Stimulated activated CD8-positive, alpha-beta memory T cell treated with anti-CD3 and anti-CD28 coated beads, Interleukin-7, amount 100 ng/mL, for 24 hours (primary cell): ENCODE measurements at regions not wholly inside any gene's neighbourhood (a gene's known extent, or its start where the extent isn't known, plus 50 kb on each side); places are given as distances from the start of the nearest gene placed in this dataset.
"Not testable (repeated sequence)": the region's sequence is repeated elsewhere in the genome, so short reads cannot be mapped to it uniquely, and the experiment has no call there.

ENCODE experiments used
- DNase-seq: peaks from one replicate; pipeline ENCODE4 v3.0.0-alpha.2; 2020; ENCODE audit warnings: low read depth

DNA sequence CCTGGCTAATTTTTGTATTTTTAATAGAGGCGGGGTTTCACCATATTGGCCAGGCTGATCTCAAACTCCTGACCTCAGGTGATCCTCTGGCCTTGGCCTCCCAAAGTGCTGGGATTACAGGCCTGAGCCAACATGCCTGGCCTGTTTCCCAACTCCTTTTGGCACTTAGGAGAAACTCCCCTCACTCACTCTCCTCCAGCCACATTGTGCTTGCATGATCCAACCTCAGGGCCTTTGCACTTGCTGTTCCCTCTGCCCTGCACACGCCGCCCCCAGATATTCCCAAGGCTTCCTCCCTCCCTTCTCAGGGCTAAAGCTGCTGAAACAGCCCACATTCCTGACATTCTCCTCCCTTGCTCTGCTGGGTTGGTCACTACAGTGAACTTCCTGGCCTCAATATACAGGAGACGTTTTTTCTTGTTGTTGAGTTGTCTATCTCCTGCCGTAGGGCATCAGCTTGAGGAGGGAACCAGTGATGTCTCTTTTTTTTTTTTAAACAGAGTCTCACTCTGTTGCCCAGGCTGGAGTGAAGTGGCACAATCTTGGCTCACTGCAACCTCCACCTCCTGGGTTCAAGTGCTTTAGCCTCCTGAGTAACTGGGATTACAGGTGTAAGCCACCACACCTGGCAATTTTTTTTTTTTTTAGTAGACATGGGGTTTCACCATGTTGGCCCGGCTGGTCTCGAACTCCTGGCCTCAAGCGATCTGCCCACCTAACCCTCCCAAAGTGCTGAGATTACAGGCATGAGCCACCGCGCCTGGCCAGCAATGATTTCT, 61.4 kb upstream of the PTPN1 start:
- DNase-seq: not testable (repeated sequence)

DNA sequence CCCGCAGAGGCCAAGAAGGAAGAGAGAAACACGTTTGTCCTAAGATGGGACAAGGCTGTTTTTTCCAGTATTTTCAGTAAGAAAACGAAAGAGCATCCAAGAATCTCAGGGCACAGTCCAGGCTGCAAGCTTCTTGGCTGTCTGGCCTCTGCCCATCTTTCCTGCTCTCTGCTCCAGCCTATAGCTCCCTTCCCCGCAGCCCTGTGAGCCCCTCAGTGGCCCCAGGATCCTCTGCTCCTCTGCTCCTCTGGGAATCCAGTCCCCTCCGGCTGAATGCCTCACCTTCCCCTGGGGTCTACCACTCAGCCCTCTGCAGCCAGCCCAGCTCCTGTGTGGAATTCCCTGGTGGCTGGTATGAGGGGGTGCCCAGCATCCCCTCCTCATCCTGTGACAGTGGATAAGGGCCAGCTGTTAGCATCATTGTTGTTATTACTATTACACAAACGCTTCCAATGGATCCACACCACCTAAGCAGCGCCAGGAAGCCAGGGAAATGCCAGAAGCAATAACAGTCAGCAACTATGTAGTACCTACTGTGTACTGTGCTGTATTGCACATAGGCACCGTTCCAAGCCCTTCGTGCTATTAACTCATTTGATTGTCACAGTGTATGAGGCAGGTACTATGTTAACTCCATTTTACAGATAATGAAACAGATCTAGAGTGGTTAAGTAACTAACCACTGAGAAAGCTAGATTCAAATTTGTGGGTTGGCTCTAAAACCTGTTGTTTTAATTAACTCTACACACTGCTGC, 60.3 kb upstream of the PTPN1 start:
- no peak for DNase-seq

- DNase-seq: no peak
Measured at GRCh38 chr20:50450493-50450826, 59.7 kb upstream of the PTPN1 start.

DNA sequence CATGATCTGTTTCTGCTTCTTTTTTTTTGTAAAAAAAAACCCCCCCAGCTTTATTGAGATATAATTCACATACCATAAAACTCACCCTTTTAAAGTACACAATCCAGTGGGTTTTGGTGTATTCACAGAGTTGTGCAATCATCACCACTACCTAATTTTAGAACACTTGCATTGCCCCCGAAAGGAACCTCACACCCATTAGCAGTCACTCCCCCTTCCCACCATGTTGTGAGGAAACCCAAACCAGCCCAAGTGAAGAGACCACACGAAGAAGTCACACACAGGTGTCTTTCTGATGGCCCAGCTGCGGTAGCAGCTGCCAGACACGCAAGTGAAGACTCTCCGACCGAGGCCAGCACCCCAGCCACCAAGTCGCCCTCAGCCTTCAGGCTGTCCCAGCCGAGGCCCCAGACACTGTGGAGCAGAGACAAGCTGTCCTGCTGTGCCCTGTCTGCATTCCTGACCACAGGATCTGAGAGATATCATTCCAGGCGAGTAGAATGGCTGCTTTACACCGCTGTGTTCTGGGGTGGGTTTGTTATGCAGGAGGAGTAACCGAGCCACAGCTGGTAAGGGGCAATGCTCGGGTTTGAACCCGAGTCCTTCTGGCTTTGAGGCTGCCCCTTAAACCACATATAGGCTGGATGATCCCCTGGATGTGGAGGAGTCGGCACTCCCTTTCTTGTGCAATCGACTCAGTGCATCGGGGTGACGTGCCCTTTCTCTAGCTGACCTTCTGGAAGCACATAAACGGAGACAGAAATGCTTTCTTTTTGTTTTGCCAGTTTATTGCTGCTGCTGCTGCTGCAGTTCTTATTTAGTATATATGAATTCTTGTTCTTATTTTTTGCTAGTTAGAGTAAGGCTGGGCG, 59.1 kb upstream of the PTPN1 start:
- DNase-seq: no peak

DNA sequence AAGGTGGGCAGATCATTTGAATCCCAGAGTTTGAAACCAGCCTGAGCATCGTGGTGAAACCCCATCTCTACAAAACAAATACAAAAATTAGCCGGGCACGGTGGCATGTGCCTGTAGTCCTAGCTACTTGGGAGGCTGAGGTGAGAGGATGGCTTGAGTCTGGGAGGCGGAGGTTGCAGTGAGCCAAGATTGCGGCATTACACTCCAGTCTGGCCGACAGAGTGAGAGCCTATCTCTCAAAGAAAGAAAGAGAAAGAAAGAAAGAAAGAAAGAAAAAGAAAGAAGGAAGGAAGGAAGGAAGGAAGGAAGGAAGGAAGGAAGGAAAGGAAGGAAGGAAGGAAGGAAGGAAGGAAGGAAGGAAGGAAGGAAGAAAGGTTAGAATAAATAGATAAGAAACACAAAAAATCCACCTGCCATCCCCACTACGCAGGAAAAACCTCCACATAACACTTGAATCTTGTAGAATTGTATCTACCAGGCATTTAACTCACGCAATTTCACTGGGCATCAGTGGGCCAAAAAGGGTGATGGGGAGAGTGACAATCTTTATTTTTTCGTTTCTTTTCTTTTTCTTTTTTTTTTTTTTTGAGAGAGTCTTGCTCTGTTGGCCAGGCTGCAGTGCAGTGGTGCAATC, 58.3 kb upstream of the PTPN1 start:
- DNase-seq: not testable (repeated sequence)

DNA sequence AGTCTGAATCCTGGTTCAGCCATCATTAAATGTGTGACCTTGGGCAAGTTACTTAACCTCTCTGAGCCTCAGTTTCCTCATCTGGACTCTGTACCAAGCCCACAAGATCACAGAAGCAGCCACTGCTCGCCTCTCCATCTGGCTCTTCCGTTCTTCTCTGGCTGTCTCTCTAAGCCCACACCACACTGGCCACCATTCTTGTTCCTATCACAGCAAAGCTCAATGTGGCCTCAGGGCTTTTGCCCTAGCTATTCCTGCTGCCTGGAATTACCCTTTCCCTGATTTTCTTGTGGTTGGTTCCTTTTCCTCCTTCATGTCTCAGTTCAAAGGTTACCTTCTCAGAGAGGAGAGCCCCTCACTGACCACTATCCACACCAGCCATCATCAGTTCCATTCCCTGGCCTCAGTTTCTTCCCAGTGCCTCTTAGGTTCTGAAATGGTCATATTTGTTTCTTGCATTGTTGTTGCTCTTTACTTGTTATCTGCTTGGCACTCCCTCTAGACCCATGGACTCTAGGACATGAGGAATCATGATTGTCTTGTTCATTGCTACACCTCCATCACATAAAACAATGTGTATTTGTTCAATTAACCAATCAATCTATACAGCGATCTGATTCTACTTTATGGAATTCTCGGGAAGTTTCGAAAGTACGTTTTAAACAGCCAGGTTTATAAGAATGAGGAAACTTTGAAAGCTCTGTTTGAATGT, 56.5 kb upstream of the PTPN1 start:
- DNase-seq: no peak

DNA sequence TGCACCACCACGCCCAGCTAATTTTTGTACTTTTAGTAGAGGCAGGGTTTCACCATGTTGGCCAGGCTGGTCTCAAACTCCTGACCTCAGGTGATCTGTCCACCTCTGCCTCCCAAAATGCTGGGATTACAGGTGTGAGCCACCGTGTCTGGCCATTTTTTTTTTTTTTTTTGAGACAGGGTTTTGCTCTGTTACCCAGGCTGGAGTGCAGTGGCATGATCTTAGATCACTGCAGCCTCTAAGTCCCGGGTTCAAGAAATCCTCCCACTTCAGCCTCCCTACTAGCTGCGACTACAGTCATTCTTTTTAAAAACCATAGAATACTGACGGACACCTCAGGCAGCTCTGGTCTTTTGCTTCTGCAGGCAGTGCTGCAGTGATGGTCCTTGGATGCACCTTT, 54.9 kb upstream of the PTPN1 start:
- not testable (repeated sequence) for DNase-seq

- DNase-seq: no peak
Measured at GRCh38 chr20:50455656-50456451, 54.3 kb upstream of the PTPN1 start.

- no peak for DNase-seq
Measured at GRCh38 chr20:50456452-50457324, 53.5 kb upstream of the PTPN1 start.

DNA sequence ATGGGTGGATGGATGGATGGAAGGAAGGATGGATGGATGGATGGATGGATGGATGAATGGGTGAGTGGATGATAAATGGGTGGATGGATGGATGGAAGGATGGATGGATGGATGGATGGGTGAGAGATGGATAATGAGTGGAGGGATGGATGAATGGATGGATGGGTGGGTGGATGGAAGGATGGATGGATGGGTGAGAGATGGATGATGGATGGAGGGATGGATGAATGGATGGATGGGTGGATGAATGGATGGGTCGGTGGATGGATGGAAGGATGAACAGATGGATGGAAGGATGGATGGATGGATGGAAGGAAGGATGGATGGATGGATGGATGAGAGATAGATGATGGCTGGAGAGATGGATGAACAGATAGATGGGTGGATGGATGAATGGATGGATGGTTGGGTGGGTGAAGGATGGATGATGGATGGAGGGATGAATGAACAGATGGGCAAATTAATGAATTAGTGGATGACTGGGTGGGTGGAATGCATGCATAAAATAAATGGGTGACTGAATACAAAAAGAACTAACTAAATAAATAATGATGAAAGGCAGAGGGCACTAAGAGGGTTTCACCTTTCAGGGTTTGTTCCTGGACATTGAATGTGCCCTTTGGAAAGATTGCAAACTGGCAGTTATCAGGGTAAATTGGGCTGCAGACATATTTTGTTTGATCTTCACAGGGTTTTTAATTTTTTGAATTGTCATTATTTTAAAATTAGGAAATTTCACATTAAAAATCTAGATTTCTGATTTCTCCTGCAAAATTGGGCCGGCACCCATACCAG, 50.9 kb upstream of the PTPN1 start:
- no peak for DNase-seq

GRCh38 chr20:50460115-50460607, 50.0 kb upstream of the PTPN1 start:
- no peak for DNase-seq
